HG03354 (cell line): ENCODE measurements at regions not wholly inside any gene's neighbourhood (a gene's known extent, or its start where the extent isn't known, plus 50 kb on each side); places are given as distances from the start of the nearest gene placed in this dataset.

Source experiments
- ATAC-seq: cut with Tn5 transposase; IDR thresholded peaks from one replicate; pipeline ENCODE4 v1.9.1; 2021; ENCODE audit warnings: mild to moderate bottlenecking; ENCODE audit not compliant: unreplicated experiment, poor library complexity, severe bottlenecking

- ATAC-seq, result no peak
These were observed 682.4 kb upstream of the TMEFF2 start for GRCh38 chr2:192877159-192877558.

GRCh38 chr2:192876698-192877097 lies 682.0 kb upstream of the TMEFF2 start:
- ATAC-seq, result no peak

- no peak for ATAC-seq
These were observed 660.0 kb upstream of the TMEFF2 start for GRCh38 chr2:192854706-192855105.

GRCh38 chr2:192854031-192854430 lies 659.3 kb upstream of the TMEFF2 start:
- ATAC-seq, result no peak

DNA sequence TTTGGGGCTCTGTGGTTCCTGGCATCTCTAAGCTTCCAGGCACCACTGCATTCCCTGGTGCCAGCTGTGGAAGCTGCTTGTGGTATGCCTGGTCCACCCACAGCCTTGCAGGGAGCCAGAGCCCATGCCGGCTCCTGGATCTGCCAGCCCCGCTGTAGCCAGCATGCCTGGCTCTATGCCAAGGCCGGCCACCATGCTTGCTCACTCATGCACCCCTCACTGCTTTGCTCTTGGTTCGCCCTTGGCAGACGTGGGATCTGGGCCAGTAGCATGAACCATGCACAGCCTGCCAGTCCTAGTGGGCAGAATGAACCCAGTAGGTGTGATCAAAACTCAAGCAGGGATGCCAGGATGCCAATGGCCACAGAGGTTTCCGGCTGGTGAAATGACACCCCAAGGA lies 634.2 kb upstream of the TMEFF2 start:
- no peak for ATAC-seq

- no peak for ATAC-seq
These were observed 633.4 kb upstream of the TMEFF2 start for GRCh38 chr2:192828175-192828574.

DNA sequence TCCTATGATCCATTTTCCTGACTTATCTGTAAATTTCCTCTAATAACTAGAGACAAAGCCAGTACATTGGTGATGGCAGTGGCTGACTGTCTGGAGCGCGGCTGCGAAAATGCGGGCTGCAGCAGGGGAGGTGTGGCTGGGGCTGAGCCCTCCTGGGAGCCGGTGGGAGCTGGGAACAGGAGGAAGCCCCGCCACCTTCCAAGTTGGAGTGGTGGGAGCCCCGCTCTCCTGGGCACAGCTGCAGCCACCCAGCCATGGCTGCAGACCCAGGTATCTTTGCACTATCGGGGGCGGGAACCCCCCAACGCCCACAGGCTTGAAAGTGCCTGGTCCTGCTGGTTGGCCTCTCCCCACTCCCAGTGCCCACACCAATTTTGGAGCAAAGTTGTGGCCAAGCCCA lies 633.0 kb upstream of the TMEFF2 start:
- ATAC-seq, result no peak

- ATAC-seq, result no peak
These were observed 619.6 kb upstream of the TMEFF2 start for GRCh38 chr2:192814376-192814775.

GRCh38 chr2:192813341-192813740 lies 618.6 kb upstream of the TMEFF2 start:
- ATAC-seq, result no peak

- ATAC-seq, result no peak
These were observed 614.4 kb upstream of the TMEFF2 start for GRCh38 chr2:192809173-192809572.

DNA sequence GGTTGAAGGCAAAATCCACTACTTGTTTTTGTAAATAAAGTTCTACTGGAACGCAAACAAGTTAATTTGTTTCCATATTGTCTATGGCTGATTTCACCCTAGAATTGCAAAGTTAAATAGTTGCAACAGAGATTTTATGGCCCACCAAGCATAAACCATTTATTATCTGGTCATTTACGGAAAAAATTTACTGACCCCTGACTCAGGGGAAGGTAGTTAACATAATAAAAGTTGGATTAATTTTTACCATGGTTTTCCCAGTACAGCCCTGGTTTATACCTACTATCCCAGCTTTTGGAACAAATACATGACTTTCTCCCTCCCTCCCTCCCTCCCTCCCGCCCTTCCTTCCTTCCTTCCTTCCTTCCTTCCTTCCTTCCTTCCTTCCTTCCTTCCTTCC lies 588.9 kb upstream of the TMEFF2 start:
- ATAC-seq, result no peak

GRCh38 chr2:192775459-192776262 lies 580.9 kb upstream of the TMEFF2 start:
- no peak for ATAC-seq

GRCh38 chr2:192775011-192775410 lies 580.3 kb upstream of the TMEFF2 start:
- no peak for ATAC-seq

GRCh38 chr2:192773044-192773443 lies 578.3 kb upstream of the TMEFF2 start:
- ATAC-seq, result no peak

GRCh38 chr2:192749611-192750200 lies 555.0 kb upstream of the TMEFF2 start:
- no peak for ATAC-seq

DNA sequence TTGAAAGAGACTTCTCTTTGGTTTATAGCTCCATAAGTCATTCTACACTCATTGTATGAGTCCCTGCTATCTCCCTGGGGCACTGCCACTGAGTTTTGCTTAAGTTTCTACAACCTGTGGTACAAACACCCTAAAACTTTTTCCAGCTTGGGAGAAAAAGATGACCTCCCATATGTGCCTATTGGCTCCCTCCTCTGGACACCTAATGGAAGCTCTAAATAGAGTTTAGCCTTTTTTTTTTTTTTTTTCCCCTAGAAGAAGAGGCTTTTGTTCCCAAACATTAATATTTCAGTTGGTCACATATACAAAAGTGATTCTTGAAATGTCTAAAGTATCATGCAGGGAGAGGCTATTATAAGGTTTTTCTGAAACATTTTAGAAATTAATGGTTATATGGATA lies 547.2 kb upstream of the TMEFF2 start:
- no peak for ATAC-seq

GRCh38 chr2:192735447-192735846 lies 540.7 kb upstream of the TMEFF2 start:
- no peak for ATAC-seq

DNA sequence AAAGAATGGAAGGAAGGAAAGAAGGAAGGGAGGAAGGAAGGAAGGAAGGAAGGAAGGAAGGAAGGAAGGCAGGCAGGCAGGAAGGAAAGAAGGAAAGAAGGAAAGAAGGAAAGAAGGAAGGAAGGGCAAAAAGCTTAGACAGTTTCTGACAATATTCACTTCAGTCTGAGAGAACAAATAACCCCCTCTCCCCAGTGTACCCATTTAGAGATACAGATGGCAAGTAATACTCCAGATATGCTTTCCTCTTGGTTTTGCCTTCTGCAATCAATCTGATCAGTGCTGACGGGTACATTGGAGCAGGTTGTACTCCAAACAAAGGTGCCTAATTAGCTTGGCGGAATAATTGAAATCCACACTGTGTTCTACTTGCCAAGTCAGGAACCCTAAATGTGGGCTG lies 534.6 kb upstream of the TMEFF2 start:
- ATAC-seq, result no peak

GRCh38 chr2:192725991-192726390 lies 531.3 kb upstream of the TMEFF2 start:
- ATAC-seq, result no peak

GRCh38 chr2:192719629-192720028 lies 524.9 kb upstream of the TMEFF2 start:
- ATAC-seq, result no peak

GRCh38 chr2:192718340-192718739 lies 523.6 kb upstream of the TMEFF2 start:
- no peak for ATAC-seq

GRCh38 chr2:192700934-192701333 lies 506.2 kb upstream of the TMEFF2 start:
- ATAC-seq, result no peak
